ENCODE measurements at regions not wholly inside any gene's neighbourhood (a gene's known extent, or its start where the extent isn't known, plus 50 kb on each side); places are given as distances from the start of the nearest gene placed in this dataset.

DNA sequence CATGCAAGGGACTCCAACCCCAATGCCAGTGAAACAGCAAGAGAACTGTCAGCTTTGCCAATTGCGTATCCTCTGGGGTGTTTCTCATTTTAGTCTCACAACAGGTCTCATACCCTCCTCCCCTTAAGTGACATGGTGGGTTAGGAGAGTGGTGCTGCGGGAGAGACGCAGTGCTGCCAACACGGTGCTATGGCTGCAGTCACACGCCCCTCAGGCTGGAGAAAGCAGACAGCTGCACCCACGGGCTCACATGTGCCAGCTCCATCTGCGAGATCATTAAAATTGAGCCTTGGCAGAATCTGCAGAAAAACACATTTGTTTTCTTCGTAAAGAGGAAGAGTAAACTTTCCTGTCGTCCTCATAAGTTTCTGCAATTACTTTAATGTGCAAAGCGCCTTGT, 114.7 kb downstream of the ANKRD60 start:
- no peak overlapping the region for H3K27ac ChIP-seq
- H3K9me3 ChIP-seq (ENCODE audit: severe bottlenecking) = no peaks in the 10 kb centered on the region
- H3K4me3 ChIP-seq (ENCODE audit: low read depth, low read length) = no peak overlapping the region
- no peaks in the 10 kb centered on the region for H3K27me3 ChIP-seq (ENCODE audit: insufficient read depth, low read depth, severe bottlenecking)
- DNase-seq = no peak
- TF ChIP-seq, protein P1, sequence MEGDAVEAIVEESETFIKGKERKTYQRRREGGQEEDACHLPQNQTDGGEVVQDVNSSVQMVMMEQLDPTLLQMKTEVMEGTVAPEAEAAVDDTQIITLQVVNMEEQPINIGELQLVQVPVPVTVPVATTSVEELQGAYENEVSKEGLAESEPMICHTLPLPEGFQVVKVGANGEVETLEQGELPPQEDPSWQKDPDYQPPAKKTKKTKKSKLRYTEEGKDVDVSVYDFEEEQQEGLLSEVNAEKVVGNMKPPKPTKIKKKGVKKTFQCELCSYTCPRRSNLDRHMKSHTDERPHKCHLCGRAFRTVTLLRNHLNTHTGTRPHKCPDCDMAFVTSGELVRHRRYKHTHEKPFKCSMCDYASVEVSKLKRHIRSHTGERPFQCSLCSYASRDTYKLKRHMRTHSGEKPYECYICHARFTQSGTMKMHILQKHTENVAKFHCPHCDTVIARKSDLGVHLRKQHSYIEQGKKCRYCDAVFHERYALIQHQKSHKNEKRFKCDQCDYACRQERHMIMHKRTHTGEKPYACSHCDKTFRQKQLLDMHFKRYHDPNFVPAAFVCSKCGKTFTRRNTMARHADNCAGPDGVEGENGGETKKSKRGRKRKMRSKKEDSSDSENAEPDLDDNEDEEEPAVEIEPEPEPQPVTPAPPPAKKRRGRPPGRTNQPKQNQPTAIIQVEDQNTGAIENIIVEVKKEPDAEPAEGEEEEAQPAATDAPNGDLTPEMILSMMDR (IDR thresholded peaks at IDR 0.05; ENCODE audit: low read depth, low read length) = no peak
- H3K36me3 ChIP-seq = no peaks in the 10 kb centered on the region

DNA sequence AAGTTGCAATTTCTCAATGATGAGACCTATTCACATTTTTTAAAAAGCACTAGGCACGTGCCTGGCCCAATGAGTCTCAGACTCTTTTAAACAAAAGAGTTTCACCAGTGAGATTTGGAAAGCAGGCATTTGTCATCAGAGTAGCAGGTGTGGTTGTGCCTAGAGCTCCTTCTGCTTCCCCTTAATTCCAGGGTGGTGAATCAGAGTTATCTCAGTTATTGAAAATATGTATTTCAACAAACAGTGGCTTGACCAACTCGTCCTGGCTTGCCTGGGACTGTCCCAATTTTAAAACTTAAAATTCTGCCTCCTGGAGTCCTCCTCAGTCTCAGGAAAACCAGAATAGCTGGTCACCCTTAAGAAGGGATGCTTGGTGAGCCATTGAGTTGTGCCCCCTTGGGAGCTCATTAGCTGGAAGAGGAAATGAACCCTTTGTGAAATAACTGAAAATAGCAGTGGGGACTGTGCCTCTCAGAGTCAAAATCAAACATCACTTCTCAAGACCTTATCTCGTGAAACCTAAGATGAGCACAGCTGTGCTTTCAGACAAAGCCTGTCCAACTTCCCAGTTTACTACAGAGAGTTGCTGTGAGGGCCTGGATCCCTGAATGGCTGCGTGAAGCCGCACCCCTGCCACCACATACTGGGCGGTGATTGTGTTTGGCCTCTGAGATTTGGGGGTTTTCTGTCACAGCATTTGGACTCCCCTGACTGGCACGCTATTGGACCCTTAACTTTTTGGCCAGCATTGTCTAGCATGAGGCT, 116.3 kb downstream of the ANKRD60 start:
- no peaks in the 10 kb centered on the region for H3K27me3 ChIP-seq (ENCODE audit: insufficient read depth, low read depth, severe bottlenecking)
- DNase-seq = no peak
- no peaks in the 10 kb centered on the region for H3K36me3 ChIP-seq
- TF ChIP-seq, protein P1 (IDR thresholded peaks at IDR 0.05; ENCODE audit: low read depth, low read length) = no peak
- H3K27ac ChIP-seq = no peak overlapping the region
- no peaks in the 10 kb centered on the region for H3K9me3 ChIP-seq (ENCODE audit: severe bottlenecking)
- H3K4me3 ChIP-seq (ENCODE audit: low read depth, low read length) = no peak overlapping the region

DNA sequence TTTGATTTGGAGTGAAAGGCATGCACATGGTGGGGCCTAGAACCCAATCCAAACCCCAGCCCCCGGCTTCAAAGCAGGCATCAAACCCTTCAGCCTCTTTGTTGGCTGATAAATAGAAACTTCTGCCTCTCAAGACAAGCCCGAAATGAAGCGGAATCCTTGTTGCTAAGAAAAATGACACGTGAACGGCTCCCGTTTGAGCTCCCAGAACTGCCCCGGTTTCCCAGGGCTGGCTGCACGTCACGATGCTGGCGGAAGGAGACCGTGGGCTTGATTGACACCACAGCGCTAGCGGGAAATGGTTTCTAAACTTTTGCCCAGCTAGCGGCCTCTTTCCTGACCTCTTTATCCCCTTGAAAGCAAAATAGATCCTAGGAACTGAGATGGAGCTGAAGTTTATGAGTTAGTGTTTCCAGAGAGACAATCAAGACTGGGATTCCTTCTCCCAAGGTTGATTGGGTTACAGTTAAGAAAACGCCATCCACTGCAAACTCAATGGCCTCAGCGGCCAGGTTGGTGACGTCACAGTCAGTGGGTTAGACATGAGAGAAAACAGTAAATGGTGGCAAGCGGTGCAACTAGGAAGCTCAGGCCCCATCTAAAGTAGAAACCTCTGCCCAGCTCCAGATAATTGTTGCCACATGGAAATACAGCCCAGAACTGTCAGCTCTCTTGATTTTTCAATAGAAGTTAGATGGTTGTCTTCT, 117.0 kb downstream of the ANKRD60 start:
- H3K36me3 ChIP-seq = no peaks in the 10 kb centered on the region
- no peaks in the 10 kb centered on the region for H3K27me3 ChIP-seq (ENCODE audit: insufficient read depth, low read depth, severe bottlenecking)
- no peak overlapping the region for H3K27ac ChIP-seq
- H3K9me3 ChIP-seq (ENCODE audit: severe bottlenecking) = no peaks in the 10 kb centered on the region
- no peak for DNase-seq
- no peak overlapping the region for H3K4me3 ChIP-seq (ENCODE audit: low read depth, low read length)
- TF ChIP-seq, protein P1 (IDR thresholded peaks at IDR 0.05; ENCODE audit: low read depth, low read length) = no peak

DNA sequence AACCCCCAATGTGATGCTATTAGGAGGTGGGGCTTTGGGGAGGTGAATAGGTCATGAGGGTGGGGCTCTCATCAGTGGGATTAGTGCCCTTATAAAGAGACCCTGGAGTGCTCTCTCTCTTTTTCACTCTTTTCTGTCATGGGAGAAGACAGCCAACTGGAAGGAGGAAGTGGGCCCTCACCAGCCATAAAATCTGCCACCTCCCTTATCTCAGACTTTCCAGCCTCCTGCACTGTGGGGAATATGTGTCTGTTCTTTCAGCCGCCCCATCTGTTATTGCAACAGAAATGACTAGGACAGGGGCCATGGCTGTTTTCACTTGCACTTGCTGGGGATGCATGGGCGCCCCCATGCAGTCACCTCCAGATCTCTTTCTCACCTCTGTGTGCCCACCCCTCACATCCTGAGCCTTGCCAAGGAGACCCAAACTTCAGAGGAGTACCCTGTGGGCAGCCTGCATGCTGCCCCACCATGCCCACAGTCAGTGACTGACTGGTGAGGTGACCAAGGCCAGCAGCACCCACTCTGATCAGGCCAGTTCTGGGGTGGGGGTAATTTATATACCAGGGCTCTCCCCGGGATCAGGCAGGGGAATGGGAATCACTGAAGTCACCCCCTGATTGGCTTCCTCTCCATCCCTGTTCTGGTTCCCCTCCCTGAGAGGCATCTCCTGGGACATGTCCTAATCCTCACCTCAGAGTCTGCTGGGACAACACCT, 118.4 kb downstream of the ANKRD60 start:
- no peaks in the 10 kb centered on the region for H3K36me3 ChIP-seq
- TF ChIP-seq, protein P1 (IDR thresholded peaks at IDR 0.05; ENCODE audit: low read depth, low read length) = no peak
- no peak for DNase-seq
- peaks cover 4% of the 10 kb centered on the region for H3K9me3 ChIP-seq (ENCODE audit: severe bottlenecking)
- H3K27ac ChIP-seq = no peak overlapping the region
- H3K27me3 ChIP-seq (ENCODE audit: insufficient read depth, low read depth, severe bottlenecking) = no peaks in the 10 kb centered on the region
- H3K4me3 ChIP-seq (ENCODE audit: low read depth, low read length) = no peak overlapping the region

DNA sequence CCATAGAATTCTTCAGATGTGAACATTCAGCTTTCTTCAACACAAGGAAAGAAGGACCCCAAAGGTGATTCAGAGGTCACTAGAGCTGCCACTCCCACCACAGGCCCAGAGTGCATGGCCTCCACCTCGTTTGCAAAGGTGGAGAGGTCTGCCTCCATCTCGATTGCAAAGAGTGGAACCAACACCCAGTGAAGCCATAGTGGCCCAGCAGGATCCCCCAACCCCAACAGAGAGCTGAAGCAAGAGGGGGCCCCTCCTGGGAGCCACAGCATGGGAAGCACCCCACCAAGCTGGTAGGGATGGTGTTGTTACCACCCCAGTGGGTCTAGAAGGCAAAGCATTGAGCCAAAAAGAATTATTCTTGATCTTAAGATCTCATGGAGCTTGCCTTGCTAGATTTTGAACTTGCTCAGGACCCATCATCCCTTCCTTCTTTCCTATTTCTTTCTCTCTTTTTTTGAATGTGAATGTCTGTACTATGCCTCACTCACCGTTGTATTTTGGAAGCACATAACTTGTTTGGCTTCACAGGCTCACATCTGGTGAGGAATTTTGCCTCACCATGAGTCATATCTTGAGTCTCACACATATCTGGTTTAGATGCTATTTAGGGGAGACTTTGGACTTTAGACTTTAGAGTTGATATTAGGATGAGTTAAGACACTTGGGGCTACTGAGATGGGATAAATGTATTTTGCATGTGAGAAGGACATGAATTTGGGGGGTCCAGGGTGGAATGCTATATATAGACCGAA, 119.2 kb downstream of the ANKRD60 start:
- Histone ChIP-seq H3K36me3 (no peaks in the 10 kb centered on the region), H3K9me3 (ENCODE audit: severe bottlenecking) (peaks cover 4% of the 10 kb centered on the region), H3K4me3 (ENCODE audit: low read depth, low read length) (no peak overlapping the region), H3K27ac (no peak overlapping the region), H3K27me3 (ENCODE audit: insufficient read depth, low read depth, severe bottlenecking) (no peaks in the 10 kb centered on the region)
- DNase-seq = no peak
- TF ChIP-seq, protein P1 (IDR thresholded peaks at IDR 0.05; ENCODE audit: low read depth, low read length) = no peak

All from WERI-Rb-1 (cell line).